AML-193 (cell line): ENCODE measurements at regions not wholly inside any gene's neighbourhood (a gene's known extent, or its start where the extent isn't known, plus 50 kb on each side); places are given as distances from the start of the nearest gene placed in this dataset.

Experiments
- DNase-seq, 2 experiments: peaks; one replicate each; lab custom pipeline; 2025; lab: John Stamatoyannopoulos, UW

GRCh38 chr3:25355034-25355885, 72.8 kb upstream of the RARB start:
- no peak for DNase-seq

DNA sequence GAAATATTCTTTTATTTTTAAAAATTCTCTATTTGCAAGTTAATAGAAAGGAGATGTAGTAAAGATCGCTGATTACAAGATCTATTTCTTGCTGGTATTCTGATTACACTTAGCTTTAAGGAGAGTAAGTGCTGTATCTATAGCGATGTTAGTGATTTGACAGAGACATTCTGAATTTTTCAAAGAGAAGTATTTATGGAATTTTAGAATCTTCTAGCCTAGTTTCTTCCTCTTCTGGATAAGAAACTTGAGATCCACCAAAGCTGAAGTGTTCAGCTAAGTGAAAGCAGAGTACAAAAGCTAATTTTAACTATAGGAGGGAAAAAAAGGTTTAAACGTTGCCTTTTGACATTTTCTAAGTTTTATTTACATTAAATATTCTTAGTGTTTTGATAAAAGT, 72.1 kb upstream of the RARB start:
- no peak for DNase-seq

GRCh38 chr3:25362118-25362517, 65.9 kb upstream of the RARB start:
- DNase-seq: no peak

- no peak for DNase-seq
Measured at GRCh38 chr3:25365636-25366035, 62.4 kb upstream of the RARB start.

DNA sequence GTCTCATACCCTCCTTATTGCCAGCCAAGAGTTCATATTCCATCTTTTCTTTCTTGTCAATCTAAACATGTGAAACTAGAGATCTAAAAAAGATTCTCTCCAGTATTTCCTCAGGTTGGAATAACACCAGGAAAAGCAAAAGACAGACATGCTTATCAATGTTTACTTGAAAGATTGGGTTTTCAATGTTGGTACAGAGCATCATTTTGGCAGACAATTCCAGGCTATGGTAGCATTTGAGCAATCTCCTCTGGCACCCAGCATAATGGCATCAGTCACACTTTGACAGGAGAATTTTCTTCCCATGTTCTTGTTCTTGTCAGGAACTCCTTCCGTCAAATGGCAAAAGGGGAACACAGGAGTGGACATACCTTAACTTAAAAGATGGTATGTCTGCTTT, 61.0 kb upstream of the RARB start:
- no peak for DNase-seq

GRCh38 chr3:25372167-25372566, 55.9 kb upstream of the RARB start:
- no peak for DNase-seq

DNA sequence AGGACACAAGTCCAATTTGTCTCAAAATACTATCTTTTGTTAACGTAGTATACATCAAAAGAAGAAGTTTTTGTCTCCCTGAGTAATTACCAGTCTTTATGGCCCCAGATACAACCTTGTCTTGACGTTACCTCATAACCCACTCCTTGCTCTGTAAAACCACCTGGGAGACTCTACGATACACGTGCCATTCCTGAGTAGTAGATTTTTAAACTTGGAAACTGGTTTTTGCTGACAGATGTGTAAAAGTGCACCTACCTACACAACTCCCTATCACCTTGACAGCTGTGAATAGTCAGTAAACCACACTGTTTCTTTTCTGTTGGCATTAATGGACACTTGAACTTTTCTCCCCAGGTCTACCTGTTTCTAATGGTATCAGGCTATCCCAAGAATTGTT, 51.7 kb upstream of the RARB start:
- DNase-seq: no peak

DNA sequence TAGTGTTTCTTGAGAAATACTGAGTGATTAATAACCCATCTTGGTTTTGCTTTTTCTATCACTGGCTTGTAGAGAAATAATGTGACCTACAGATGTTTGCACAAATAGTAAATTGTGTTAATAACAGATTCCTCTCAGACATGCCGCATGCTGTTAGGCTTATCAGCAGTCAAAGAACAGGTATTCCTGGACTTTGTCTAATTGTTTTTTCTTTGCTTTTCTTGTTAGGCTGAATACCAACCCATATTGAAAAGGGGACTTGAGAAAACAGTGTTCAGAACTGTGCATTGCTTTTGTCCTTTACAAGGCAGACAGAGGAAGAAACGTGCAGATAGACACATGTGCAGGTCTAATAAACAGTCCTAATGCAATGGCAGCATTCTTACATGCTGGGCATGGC, 51.0 kb upstream of the RARB start:
- no peak for DNase-seq
